K562 (cell line): ENCODE measurements at regions not wholly inside any gene's neighbourhood (a gene's known extent, or its start where the extent isn't known, plus 50 kb on each side); places are given as distances from the start of the nearest gene placed in this dataset.

ENCODE experiments used
- ATAC-seq: fragments of 200-7000 bp; cut with Tn5 transposase; 3 replicates; pipeline ENCODE4 v1.9.1; 2020; ENCODE audit warnings: moderate library complexity
- BruUV-seq: library from RNA; stranded (reverse); fragments of 400-500 nt; replicated peaks from 2 replicates; lab custom pipeline; 2021; lab: Mats Ljungman, UMichigan
- CTCF ChIA-PET: fragments of 300-600 bp; formaldehyde crosslinking; extraction: SDS; loops from one replicate; lab custom pipeline; 2021; ENCODE audit warnings: low intra/inter-chr PET ratio; lab: Yijun Ruan, JAX
- POLR2A ChIA-PET: fragments of 300-600, 350-650 bp; sonication (Branson Sonifier 250); formaldehyde crosslinking; extraction: SDS; loops from one replicate; lab custom pipeline; 2021; ENCODE audit warnings: antibody characterized with exemption, inconsistent platforms; lab: Yijun Ruan, JAX
- DNase-seq, 4 experiments: peaks; one replicate each; pipeline versions ENCODE4 v3.0.0 to v3.0.0-alpha.2; 2011 to 2018; ENCODE audit warnings: low spot score in 3 of 4, mixed read lengths in 3 of 4; ENCODE audit errors: extremely low read depth in 1 of 4
- FAIRE-seq: peaks from 2 replicates; lab custom pipeline; 2011; peaks lifted over from hg19 to GRCh38; lab: Jason Lieb, UNC
- H2AFZ ChIP-seq: 2 replicates; pipeline ENCODE4 v1.6.0; 2011; ENCODE audit warnings: low read depth, low read length, control low read depth, inconsistent platforms
- H3K27ac ChIP-seq: fragments of 200-600 bp; 3 replicates; pipeline ENCODE4 v1.8.0; 2011; ENCODE audit warnings: low read depth, mild to moderate bottlenecking, control low read depth, inconsistent platforms, low read length, moderate library complexity, mixed read lengths; ENCODE audit errors: extremely low read depth
- H3K27me3 ChIP-seq, 2 experiments: fragments of 300-600 bp in 1 of 2; 2 replicates in 1 of 2; 3 replicates in 1 of 2; pipeline versions ENCODE4 v1.6.0 to v1.8.0; 2011; ENCODE audit warnings: inconsistent platforms in 2 of 2, low read length in 2 of 2, mild to moderate bottlenecking in 1 of 2, mixed read lengths in 1 of 2, moderate library complexity in 1 of 2; ENCODE audit not compliant: control insufficient read depth in 2 of 2, insufficient read depth in 2 of 2
- H3K36me3 ChIP-seq: fragments of 300-600 bp; 3 replicates; pipeline ENCODE4 v1.8.0; 2011; ENCODE audit warnings: mild to moderate bottlenecking, low read length, inconsistent platforms; ENCODE audit not compliant: control insufficient read depth, insufficient read depth
- H3K4me1 ChIP-seq, 2 experiments: fragments of 200-600 bp in 1 of 2; replicated peaks in 1 of 2; 2 replicates in 1 of 2; 3 replicates in 1 of 2; pipeline versions ENCODE4 v1.5.1 to v1.8.0; 2011; ENCODE audit warnings: inconsistent platforms in 2 of 2, low read length in 2 of 2, mild to moderate bottlenecking in 1 of 2, mixed read lengths in 1 of 2, moderate library complexity in 1 of 2; ENCODE audit not compliant: control insufficient read depth in 2 of 2, insufficient read depth in 2 of 2
- H3K4me2 ChIP-seq: 2 replicates; pipeline ENCODE4 v1.6.1; 2011; ENCODE audit warnings: low read length, control low read depth, inconsistent platforms, mixed read lengths; ENCODE audit not compliant: insufficient read depth
- H3K4me3 ChIP-seq: fragments of 200-600 bp; sonication (generic), shearing (Covaris generic); 2 replicates; pipeline ENCODE4 v1.5.1; 2016; ENCODE audit warnings: control low read depth, inconsistent platforms
- H3K79me2 ChIP-seq: fragments of 200-600 bp; 3 replicates; pipeline ENCODE4 v1.8.0; 2011; ENCODE audit warnings: low read length, inconsistent platforms; ENCODE audit not compliant: control insufficient read depth, insufficient read depth
- H3K9ac ChIP-seq, 2 experiments: 2 replicates each; pipeline versions ENCODE4 v1.6.0 to v1.6.1; 2011; ENCODE audit warnings: low read depth in 2 of 2, low read length in 2 of 2, control low read depth in 1 of 2, inconsistent platforms in 1 of 2, mild to moderate bottlenecking in 1 of 2, mixed read lengths in 1 of 2; ENCODE audit not compliant: insufficient read depth in 1 of 2
- H3K9me1 ChIP-seq: one replicate; pipeline ENCODE4 v1.6.0; 2011; ENCODE audit warnings: inconsistent platforms, mild to moderate bottlenecking, low read length, moderate library complexity; ENCODE audit not compliant: control insufficient read depth, insufficient read depth
- H3K9me3 ChIP-seq: replicated peaks from 2 replicates; pipeline ENCODE4 v1.5.1; 2011; ENCODE audit warnings: low read depth, low read length, inconsistent platforms; ENCODE audit not compliant: control insufficient read depth, insufficient read depth
- H4K20me1 ChIP-seq: replicated peaks from 2 replicates; pipeline ENCODE4 v1.6.1; 2011; ENCODE audit warnings: low read length, inconsistent platforms, mixed read lengths; ENCODE audit not compliant: control insufficient read depth, insufficient read depth
- CEBPB ChIP-seq: fragments of 450-650 bp; IDR thresholded peaks from 2 replicates; pipeline ENCODE4 v1.6.1; 2016; ENCODE audit warnings: missing genetic modification characterization, missing compliant biosample characterization
- GTF2B ChIP-seq: IDR thresholded peaks from 2 replicates; pipeline ENCODE4 v1.6.1; 2011; ENCODE audit not compliant: insufficient read length; ENCODE audit errors: extremely low read depth
- HMGXB4 ChIP-seq: sonication (generic); formaldehyde crosslinking; IDR thresholded peaks from 2 replicates; pipeline ENCODE4 v1.8.1; 2023; ENCODE audit warnings: mild to moderate bottlenecking, missing genetic modification reagents
- HNRNPL ChIP-seq: fragments of 200-400 bp; formaldehyde crosslinking; IDR thresholded peaks from 2 replicates; pipeline ENCODE4 v1.6.1; 2017; ENCODE audit warnings: low read depth, mild to moderate bottlenecking, low read length
- KDM5B ChIP-seq: fragments of 200-600 bp; sonication (generic); IDR thresholded peaks from 2 replicates; pipeline ENCODE4 v1.6.1; 2012; ENCODE audit warnings: low read depth, mild to moderate bottlenecking, moderate library complexity, low read length, control low read depth, inconsistent platforms; ENCODE audit not compliant: insufficient replicate concordance
- MAZ ChIP-seq, 2 experiments: fragments of 450-650 bp in 1 of 2; sonication (generic) in 1 of 2; formaldehyde crosslinking; IDR thresholded peaks in 1 of 2; conservative IDR thresholded peaks in 1 of 2; 2 replicates each; pipeline versions ENCODE4 v1.4.0 to v1.5.0; 2020; ENCODE audit warnings: mild to moderate bottlenecking in 1 of 2, missing genetic modification reagents in 1 of 2
- OTX1 ChIP-seq: fragments of 450-650 bp; formaldehyde crosslinking; IDR thresholded peaks from 2 replicates; pipeline ENCODE4 v1.4.0; 2022; ENCODE audit warnings: mild to moderate bottlenecking
- SIN3B ChIP-seq: fragments of 450-650 bp; IDR thresholded peaks from 2 replicates; pipeline ENCODE4 v1.6.1; 2017; ENCODE audit warnings: low read depth, mild to moderate bottlenecking, moderate library complexity
- SRSF1 ChIP-seq: fragments of 200-400 bp; formaldehyde crosslinking; IDR thresholded peaks from 2 replicates; pipeline ENCODE4 v1.6.1; 2017; ENCODE audit warnings: mild to moderate bottlenecking, low read depth, low read length, moderate library complexity
- SRSF9 ChIP-seq: fragments of 200-400 bp; formaldehyde crosslinking; IDR thresholded peaks from 2 replicates; pipeline ENCODE4 v1.6.1; 2017; ENCODE audit warnings: low read depth, low read length, borderline replicate concordance
- TEAD1 ChIP-seq, 2 experiments: fragments of 450-650 bp in 1 of 2; sonication (generic) in 1 of 2; formaldehyde crosslinking; IDR thresholded peaks; 2 replicates each; pipeline versions ENCODE4 v1.4.0 to v1.8.0; 2020 to 2022; ENCODE audit warnings: mild to moderate bottlenecking in 2 of 2, missing genetic modification reagents in 1 of 2
- ZKSCAN8 ChIP-seq: fragments of 200-800 bp; sonication (Bioruptor generic); IDR thresholded peaks from 2 replicates; pipeline ENCODE4 v1.6.1; 2016; ENCODE audit warnings: missing genetic modification characterization, missing compliant biosample characterization
- ZNF23 ChIP-seq: fragments of 250-450 bp; sonication (Bioruptor Pico); IDR thresholded peaks from 2 replicates; pipeline ENCODE4 v1.4.0; 2020; ENCODE audit warnings: mild to moderate bottlenecking
- ZNF282 ChIP-seq: sonication (generic); formaldehyde crosslinking; IDR thresholded peaks from 2 replicates; pipeline ENCODE4 v1.8.1; 2023; ENCODE audit warnings: missing genetic modification reagents
- in situ Hi-C: fragments of 300-500 bp; cut with MboI; formaldehyde crosslinking; loops from 4 replicates; pipeline ENCODE4 v1.15.0; 2018; ENCODE audit warnings: inconsistent platforms, mixed read lengths
- intact Hi-C: fragments of 100-400 bp; cut with micrococcal nuclease; formaldehyde crosslinking; loops from 2 replicates; pipeline ENCODE4 v1.14.2; 2022
- TF ChIP-seq, protein P1 (sequence below): IDR thresholded peaks from 2 replicates; pipeline ENCODE4 v1.6.1; 2012; ENCODE audit warnings: low read depth, low read length, improper control_type of control experiment, borderline replicate concordance

DNA sequence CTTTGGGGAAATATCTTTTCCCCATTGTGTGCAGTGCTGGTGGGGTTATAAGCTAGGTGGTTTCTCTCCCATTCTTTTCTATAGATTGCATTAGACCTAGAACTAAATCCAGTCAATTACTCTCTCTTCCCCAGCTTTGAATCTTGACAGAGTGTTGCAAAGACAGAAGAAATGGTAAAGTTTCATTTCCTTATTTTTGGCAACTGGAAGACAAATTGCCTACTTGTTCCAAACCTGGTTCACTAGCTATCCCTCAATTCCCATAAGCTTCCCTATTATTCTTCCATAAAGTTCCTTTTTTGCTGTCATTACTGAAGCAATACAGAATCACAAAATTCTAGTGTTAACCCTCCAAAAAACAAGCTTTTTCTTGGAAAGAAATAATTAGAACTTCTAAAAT is 94.0 kb upstream of the ITGA4 start:
- ChIA-PET POLR2A (no interaction called here), CTCF (no interaction called here)
- BruUV-seq = no TSS peak
- Histone ChIP-seq H3K4me1 (no peaks in the 10 kb centered on the region), H3K4me2 (no peak overlapping the region), H3K27me3 (no peaks in the 10 kb centered on the region), H4K20me1 (no peaks in the 10 kb centered on the region), H3K36me3 (no peaks in the 10 kb centered on the region), H3K27ac (no peak overlapping the region), H2AFZ (no peak overlapping the region), H3K9ac (no peak overlapping the region), H3K9me1 (no peaks in the 10 kb centered on the region), H3K79me2 (no peaks in the 10 kb centered on the region), H3K4me3 (no peak overlapping the region), H3K9me3 (no peaks in the 10 kb centered on the region)
- no peak for FAIRE-seq
- in situ Hi-C loops = no loop called here
- no peak for ATAC-seq
- intact Hi-C loops = no loop called here
- no peak for DNase-seq
- TF ChIP-seq KDM5B (no peak), TEAD1 (CRISPR knock-in tag; IDR thresholded peaks at IDR 0.05) (no peak), MAZ (CRISPR knock-in tag; conservative IDR thresholded peaks at IDR 0.05 in 1 of 2, IDR thresholded peaks at IDR 0.05 in 1 of 2) (no peak), ZNF282 (no peak), OTX1 (no peak), HNRNPL (no peak), HMGXB4 (CRISPR knock-in tag) (no peak), SRSF1 (no peak), SIN3B (no peak), GTF2B (no peak), SRSF9 (no peak), CEBPB (tag) (no peak), ZKSCAN8 (CRISPR knock-in tag) (no peak), ZNF23 (CRISPR knock-in tag) (no peak)
- TF ChIP-seq, protein P1, sequence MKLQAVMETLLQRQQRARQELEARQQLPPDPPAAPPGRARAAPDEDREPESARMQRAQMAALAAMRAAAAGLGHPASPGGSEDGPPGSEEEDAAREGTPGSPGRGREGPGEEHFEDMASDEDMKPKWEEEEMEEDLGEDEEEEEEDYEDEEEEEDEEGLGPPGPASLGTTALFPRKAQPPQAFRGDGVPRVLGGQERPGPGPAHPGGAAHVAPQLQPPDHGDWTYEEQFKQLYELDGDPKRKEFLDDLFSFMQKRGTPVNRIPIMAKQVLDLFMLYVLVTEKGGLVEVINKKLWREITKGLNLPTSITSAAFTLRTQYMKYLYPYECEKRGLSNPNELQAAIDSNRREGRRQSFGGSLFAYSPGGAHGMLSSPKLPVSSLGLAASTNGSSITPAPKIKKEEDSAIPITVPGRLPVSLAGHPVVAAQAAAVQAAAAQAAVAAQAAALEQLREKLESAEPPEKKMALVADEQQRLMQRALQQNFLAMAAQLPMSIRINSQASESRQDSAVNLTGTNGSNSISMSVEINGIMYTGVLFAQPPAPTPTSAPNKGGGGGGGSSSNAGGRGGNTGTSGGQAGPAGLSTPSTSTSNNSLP = no peak
- TF ChIP-seq, all 486 proteins: peak for 0
